ENCODE measurements at regions not wholly inside any gene's neighbourhood (a gene's known extent, or its start where the extent isn't known, plus 50 kb on each side); places are given as distances from the start of the nearest gene placed in this dataset.

DNA sequence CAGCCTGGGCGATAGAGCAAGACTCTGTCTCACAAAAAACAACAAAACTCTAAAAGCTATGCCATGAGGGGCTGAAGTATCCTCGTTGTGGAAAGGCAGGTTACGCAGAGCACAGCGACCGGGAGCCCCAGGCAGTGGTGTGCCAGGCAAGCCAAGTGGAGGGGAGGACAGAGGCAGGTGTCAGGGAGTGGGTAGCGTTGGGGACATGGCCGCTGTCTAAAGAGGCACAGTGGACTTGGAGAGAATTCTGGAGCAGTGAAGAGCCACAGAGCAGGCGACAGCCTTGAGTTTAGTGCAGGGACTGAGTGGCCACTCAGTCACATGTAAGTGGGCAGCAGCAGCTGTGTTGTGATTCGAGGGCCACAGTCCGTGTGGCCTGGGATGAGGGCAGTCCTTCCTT, 541.7 kb downstream of the FGF9 start:
- Mint-ChIP-seq H3K4me1 (peaks cover 14% of the 10 kb centered on the region), H3K27ac (no peak overlapping the region), H3K9me3 (ENCODE audit: insufficient read depth) (no peaks in the 10 kb centered on the region), H3K27me3 (no peaks in the 10 kb centered on the region), H3K4me3 (no peak overlapping the region)
- ATAC-seq (ENCODE audit: low read depth) (no peak), DNase-seq (no peak)
- intact Hi-C loops (cut with micrococcal nuclease) = no loop called here
- WGBS (ENCODE audit: insufficient coverage) = 93% methylated on average over 9 of the region's 10 CpGs
- H2AFZ ChIP-seq (ENCODE audit: insufficient read depth, low read depth, low read length, poor library complexity, severe bottlenecking) = no peak overlapping the region
- H3K36me3 ChIP-seq (replicated peaks in 1 of 2; ENCODE audit: control extremely low read depth in 1 of 2, control insufficient read depth in 1 of 2, extremely low read depth in 1 of 2, insufficient read depth in 2 of 2, low read length in 1 of 2) = no peaks in the 10 kb centered on the region
- ChIA-PET POLR2A (no interaction called here), CTCF (interaction anchor here (1.2 kb wide), 1 partner anchor 8 kb away, joined by 3 read pairs; no protein-coding TSS in a partner anchor)
- no peak overlapping the region for H3K9ac ChIP-seq (ENCODE audit: low read length)
- peaks cover 7 to 8% of the 10 kb centered on the region in 2 donors for H3K4me1 ChIP-seq (ENCODE audit: control insufficient read depth in 2 of 2, insufficient read depth in 2 of 2, low read length in 2 of 2)
- H3K79me2 ChIP-seq (ENCODE audit: control insufficient read depth, insufficient read depth, low read length) = no peaks in the 10 kb centered on the region
- H3K27me3 ChIP-seq (replicated peaks in 1 of 4; ENCODE audit: control extremely low read depth in 1 of 4, control insufficient read depth in 3 of 4, insufficient read depth in 4 of 4, low read length in 3 of 4) = no peaks in the 10 kb centered on the region
- no peak for TF ChIP-seq EZH2 (IDR thresholded peaks at IDR 0.05; ENCODE audit: borderline replicate concordance, insufficient read depth, low read depth, low read length, poor library complexity, severe bottlenecking)
- TF ChIP-seq, protein P1, sequence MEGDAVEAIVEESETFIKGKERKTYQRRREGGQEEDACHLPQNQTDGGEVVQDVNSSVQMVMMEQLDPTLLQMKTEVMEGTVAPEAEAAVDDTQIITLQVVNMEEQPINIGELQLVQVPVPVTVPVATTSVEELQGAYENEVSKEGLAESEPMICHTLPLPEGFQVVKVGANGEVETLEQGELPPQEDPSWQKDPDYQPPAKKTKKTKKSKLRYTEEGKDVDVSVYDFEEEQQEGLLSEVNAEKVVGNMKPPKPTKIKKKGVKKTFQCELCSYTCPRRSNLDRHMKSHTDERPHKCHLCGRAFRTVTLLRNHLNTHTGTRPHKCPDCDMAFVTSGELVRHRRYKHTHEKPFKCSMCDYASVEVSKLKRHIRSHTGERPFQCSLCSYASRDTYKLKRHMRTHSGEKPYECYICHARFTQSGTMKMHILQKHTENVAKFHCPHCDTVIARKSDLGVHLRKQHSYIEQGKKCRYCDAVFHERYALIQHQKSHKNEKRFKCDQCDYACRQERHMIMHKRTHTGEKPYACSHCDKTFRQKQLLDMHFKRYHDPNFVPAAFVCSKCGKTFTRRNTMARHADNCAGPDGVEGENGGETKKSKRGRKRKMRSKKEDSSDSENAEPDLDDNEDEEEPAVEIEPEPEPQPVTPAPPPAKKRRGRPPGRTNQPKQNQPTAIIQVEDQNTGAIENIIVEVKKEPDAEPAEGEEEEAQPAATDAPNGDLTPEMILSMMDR (IDR thresholded peaks at IDR 0.05) = no peak
- no peaks in the 10 kb centered on the region for H4K20me1 ChIP-seq (ENCODE audit: control insufficient read depth, insufficient read depth, low read length, poor library complexity, severe bottlenecking)
- H3K4me2 ChIP-seq (replicated peaks; ENCODE audit: low read depth, low read length, poor library complexity, severe bottlenecking) = no peak overlapping the region
- no peak overlapping the region for H3K27ac ChIP-seq (ENCODE audit: low read length in 2 of 2)
- H3K9me3 ChIP-seq (ENCODE audit: control extremely low read depth in 1 of 3, control insufficient read depth in 2 of 3, insufficient read depth in 1 of 3, low read length in 2 of 3) = no peaks in the 10 kb centered on the region
- no peak overlapping the region for H3K4me3 ChIP-seq (ENCODE audit: control extremely low read depth in 1 of 5, extremely low read depth in 1 of 5, insufficient read depth in 1 of 5, low read depth in 2 of 5, low read length in 4 of 5)

DNA sequence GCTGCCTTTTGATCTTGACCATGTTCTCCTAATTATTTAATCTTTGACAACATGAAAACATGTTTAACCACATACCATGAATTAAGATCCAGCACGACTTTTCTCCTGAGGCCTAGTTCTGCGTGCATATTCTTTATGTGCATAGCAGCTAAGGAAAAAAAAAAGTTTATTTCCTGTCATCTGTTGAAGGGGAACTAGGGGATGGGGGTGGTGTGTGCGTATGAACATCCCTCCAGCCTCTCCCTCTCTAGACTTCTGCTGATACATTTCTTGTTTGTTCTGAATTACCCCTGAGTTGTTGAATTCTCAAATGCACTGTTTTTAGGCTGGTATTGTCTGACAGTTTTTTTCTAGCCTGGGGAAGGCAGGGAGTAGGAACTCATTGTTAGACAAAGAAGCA, 543.3 kb downstream of the FGF9 start:
- ATAC-seq (ENCODE audit: low read depth) = peak; percentile 28

More for the DNA sequence above, 543.3 kb downstream of the FGF9 start:
- Mint-ChIP-seq H3K9me3 (ENCODE audit: insufficient read depth) (no peaks in the 10 kb centered on the region), H3K27ac (no peak overlapping the region), H3K4me3 (no peak overlapping the region), H3K4me1 (peaks cover 14% of the 10 kb centered on the region), H3K27me3 (no peaks in the 10 kb centered on the region)
- Histone ChIP-seq H3K9me3 (ENCODE audit: control extremely low read depth in 1 of 3, control insufficient read depth in 2 of 3, insufficient read depth in 1 of 3, low read length in 2 of 3) (no peaks in the 10 kb centered on the region), H3K4me3 (ENCODE audit: control extremely low read depth in 1 of 5, extremely low read depth in 1 of 5, insufficient read depth in 1 of 5, low read depth in 2 of 5, low read length in 4 of 5) (no peak overlapping the region), H3K27me3 (replicated peaks in 1 of 4; ENCODE audit: control extremely low read depth in 1 of 4, control insufficient read depth in 3 of 4, insufficient read depth in 4 of 4, low read length in 3 of 4) (no peaks in the 10 kb centered on the region), H3K36me3 (replicated peaks in 1 of 2; ENCODE audit: control extremely low read depth in 1 of 2, control insufficient read depth in 1 of 2, extremely low read depth in 1 of 2, insufficient read depth in 2 of 2, low read length in 1 of 2) (no peaks in the 10 kb centered on the region), H2AFZ (ENCODE audit: insufficient read depth, low read depth, low read length, poor library complexity, severe bottlenecking) (no peak overlapping the region), H3K4me2 (replicated peaks; ENCODE audit: low read depth, low read length, poor library complexity, severe bottlenecking) (no peak overlapping the region), H3K4me1 (ENCODE audit: control insufficient read depth in 2 of 2, insufficient read depth in 2 of 2, low read length in 2 of 2) (peaks cover 7 to 8% of the 10 kb centered on the region in 2 donors), H3K27ac (ENCODE audit: low read length in 2 of 2) (no peak overlapping the region), H4K20me1 (ENCODE audit: control insufficient read depth, insufficient read depth, low read length, poor library complexity, severe bottlenecking) (no peaks in the 10 kb centered on the region), H3K9ac (ENCODE audit: low read length) (no peak overlapping the region), H3K79me2 (ENCODE audit: control insufficient read depth, insufficient read depth, low read length) (no peaks in the 10 kb centered on the region)
- no CpG with 5 or more reads among the region's 3 CpGs for WGBS (ENCODE audit: insufficient coverage)
- peak; percentile 12 for DNase-seq
- ChIA-PET POLR2A (no interaction called here), CTCF (no interaction called here)
- intact Hi-C loops (cut with micrococcal nuclease) = no loop called here
- TF ChIP-seq, protein P1 (IDR thresholded peaks at IDR 0.05) = no peak
- no peak for TF ChIP-seq EZH2 (IDR thresholded peaks at IDR 0.05; ENCODE audit: borderline replicate concordance, insufficient read depth, low read depth, low read length, poor library complexity, severe bottlenecking)

Measured in B cell (primary cell).